ENCODE measurements at regions not wholly inside any gene's neighbourhood (a gene's known extent, or its start where the extent isn't known, plus 50 kb on each side); places are given as distances from the start of the nearest gene placed in this dataset.
"Not testable (repeated sequence)": the region's sequence is repeated elsewhere in the genome, so short reads cannot be mapped to it uniquely, and the experiment has no call there.

- no peak for DNase-seq
Observed at GRCh38 chr12:73221836-73222235, 949.7 kb downstream of the TRHDE start.

GRCh38 chr12:73225371-73225937 is 953.3 kb downstream of the TRHDE start:
- no peak for DNase-seq

GRCh38 chr12:73225941-73226340 is 953.8 kb downstream of the TRHDE start:
- DNase-seq, result no peak

GRCh38 chr12:73226593-73226992 is 954.4 kb downstream of the TRHDE start:
- DNase-seq, result no peak

GRCh38 chr12:73228828-73229227 is 956.7 kb downstream of the TRHDE start:
- DNase-seq, result not testable (repeated sequence)

- DNase-seq, result no peak
Observed at GRCh38 chr12:73235387-73235786, 963.2 kb downstream of the TRHDE start.

- DNase-seq, result no peak
Observed at GRCh38 chr12:73240110-73240509, 967.9 kb downstream of the TRHDE start.

- no peak for DNase-seq
Observed at GRCh38 chr12:73262788-73263381, 990.7 kb downstream of the TRHDE start.

- no peak for DNase-seq
Observed at GRCh38 chr12:73266206-73266605, 994.0 kb downstream of the TRHDE start.

GRCh38 chr12:73274976-73275375 is 1002.8 kb downstream of the TRHDE start:
- DNase-seq, result no peak

GRCh38 chr12:73277971-73278370 is 1005.8 kb downstream of the TRHDE start:
- peak; percentile 36 for DNase-seq

GRCh38 chr12:73301530-73301929 is 1029.4 kb downstream of the TRHDE start:
- no peak for DNase-seq

- DNase-seq, result no peak
Observed at GRCh38 chr12:73307260-73307659, 1035.1 kb downstream of the TRHDE start.

GRCh38 chr12:73308079-73308478 is 1035.9 kb downstream of the TRHDE start:
- no peak for DNase-seq

GRCh38 chr12:73308747-73309146 is 1036.6 kb downstream of the TRHDE start:
- DNase-seq, result no peak

GRCh38 chr12:73321319-73321718 is 1049.1 kb downstream of the TRHDE start:
- DNase-seq, result no peak

- no peak for DNase-seq
Observed at GRCh38 chr12:73321776-73322175, 1049.6 kb downstream of the TRHDE start.

- DNase-seq, result no peak
Observed at GRCh38 chr12:73330584-73331351, 1058.6 kb downstream of the TRHDE start.

- DNase-seq, result no peak
Observed at GRCh38 chr12:73341559-73342247, 1069.5 kb downstream of the TRHDE start.

- DNase-seq, result no peak
Observed at GRCh38 chr12:73342733-73343132, 1070.6 kb downstream of the TRHDE start.

GRCh38 chr12:73352826-73353225 is 1080.7 kb downstream of the TRHDE start:
- DNase-seq, result no peak

GRCh38 chr12:73361156-73361863 is 1089.1 kb downstream of the TRHDE start:
- DNase-seq, result no peak

- DNase-seq, result no peak
Observed at GRCh38 chr12:73361864-73362230, 1089.7 kb downstream of the TRHDE start.

All from NCI-H748 treated with DMSO at 0.1 percent for 48 hours (cell line).